IPS DF 19.7 (cell line): ENCODE measurements at regions not wholly inside any gene's neighbourhood (a gene's known extent, or its start where the extent isn't known, plus 50 kb on each side); places are given as distances from the start of the nearest gene placed in this dataset.

Source experiments
- DNase-seq: peaks from one replicate; pipeline ENCODE4 v3.0.0-alpha.2; 2013; ENCODE audit warnings: low read depth, low spot score

GRCh38 chrY:7465185-7465621 lies 553.7 kb upstream of the AMELY start:
- DNase-seq, result no peak

- no peak for DNase-seq
These were observed 553.2 kb upstream of the AMELY start for GRCh38 chrY:7464742-7465141.

GRCh38 chrY:7463711-7464110 lies 552.2 kb upstream of the AMELY start:
- no peak for DNase-seq

- DNase-seq, result no peak
These were observed 551.6 kb upstream of the AMELY start for GRCh38 chrY:7463196-7463595.

- DNase-seq, result no peak
These were observed 551.1 kb upstream of the AMELY start for GRCh38 chrY:7462657-7463056.

GRCh38 chrY:7461873-7462525 lies 550.4 kb upstream of the AMELY start:
- DNase-seq, result no peak

GRCh38 chrY:7459802-7460201 lies 548.2 kb upstream of the AMELY start:
- DNase-seq, result no peak

- no peak for DNase-seq
These were observed 546.9 kb upstream of the AMELY start for GRCh38 chrY:7458301-7459078.

- no peak for DNase-seq
These were observed 545.9 kb upstream of the AMELY start for GRCh38 chrY:7457286-7458015.

GRCh38 chrY:7455626-7456025 lies 544.1 kb upstream of the AMELY start:
- DNase-seq, result no peak

- no peak for DNase-seq
These were observed 541.8 kb upstream of the AMELY start for GRCh38 chrY:7453336-7453735.

- no peak for DNase-seq
These were observed 540.7 kb upstream of the AMELY start for GRCh38 chrY:7452246-7452645.

GRCh38 chrY:7449860-7450259 lies 538.3 kb upstream of the AMELY start:
- no peak for DNase-seq

- no peak for DNase-seq
These were observed 537.1 kb upstream of the AMELY start for GRCh38 chrY:7448687-7449086.

GRCh38 chrY:7447881-7448516 lies 536.4 kb upstream of the AMELY start:
- no peak for DNase-seq

GRCh38 chrY:7444141-7444540 lies 532.6 kb upstream of the AMELY start:
- no peak for DNase-seq

- no peak for DNase-seq
These were observed 529.4 kb upstream of the AMELY start for GRCh38 chrY:7440796-7441530.

GRCh38 chrY:7437086-7437485 lies 525.5 kb upstream of the AMELY start:
- no peak for DNase-seq

- DNase-seq, result no peak
These were observed 522.6 kb upstream of the AMELY start for GRCh38 chrY:7433817-7434809.

GRCh38 chrY:7419165-7419564 lies 507.6 kb upstream of the AMELY start:
- DNase-seq, result no peak
